Hematopoietic multipotent progenitor cell (in vitro differentiated cells): ENCODE measurements at regions not wholly inside any gene's neighbourhood (a gene's known extent, or its start where the extent isn't known, plus 50 kb on each side); places are given as distances from the start of the nearest gene placed in this dataset.
"Not testable (repeated sequence)": the region's sequence is repeated elsewhere in the genome, so short reads cannot be mapped to it uniquely, and the experiment has no call there.

Source experiments
- DNase-seq, 3 donors: peaks; one replicate each; pipeline ENCODE4 v3.0.0-alpha.2; 2011 to 2015; ENCODE audit warnings: low read depth in 2 of 3, low spot score in 2 of 3

GRCh38 chr2:234898534-234899053 is 53.2 kb upstream of the SH3BP4 start:
- DNase-seq, result no peak

- DNase-seq, result not testable (repeated sequence)
Observed at GRCh38 chr2:234888442-234888841, 63.4 kb upstream of the SH3BP4 start.

- no peak for DNase-seq
Observed at GRCh38 chr2:234887195-234887594, 64.6 kb upstream of the SH3BP4 start.

GRCh38 chr2:234885886-234886285 is 65.9 kb upstream of the SH3BP4 start:
- no peak for DNase-seq

GRCh38 chr2:234885118-234885517 is 66.7 kb upstream of the SH3BP4 start:
- no peak for DNase-seq

GRCh38 chr2:234884591-234884990 is 67.2 kb upstream of the SH3BP4 start:
- no peak for DNase-seq

- peak in 2 of 3 donors; percentile 64 to 72 for DNase-seq
Observed at GRCh38 chr2:234881413-234882241, 70.2 kb upstream of the SH3BP4 start.

GRCh38 chr2:234880551-234881211 is 71.1 kb upstream of the SH3BP4 start:
- no peak for DNase-seq

- no peak for DNase-seq
Observed at GRCh38 chr2:234879671-234880455, 72.0 kb upstream of the SH3BP4 start.

- DNase-seq, result not testable (repeated sequence)
Observed at GRCh38 chr2:234876621-234877020, 75.2 kb upstream of the SH3BP4 start.

GRCh38 chr2:234874347-234875046 is 77.3 kb upstream of the SH3BP4 start:
- no peak for DNase-seq

GRCh38 chr2:234873828-234874173 is 78.0 kb upstream of the SH3BP4 start:
- DNase-seq, result no peak

GRCh38 chr2:234873103-234873827 is 78.6 kb upstream of the SH3BP4 start:
- no peak for DNase-seq

GRCh38 chr2:234869969-234870368 is 81.8 kb upstream of the SH3BP4 start:
- DNase-seq, result no peak

GRCh38 chr2:234869164-234869563 is 82.7 kb upstream of the SH3BP4 start:
- DNase-seq, result no peak

GRCh38 chr2:234867882-234868285 is 83.9 kb upstream of the SH3BP4 start:
- no peak for DNase-seq

GRCh38 chr2:234865586-234865985 is 86.2 kb upstream of the SH3BP4 start:
- DNase-seq, result no peak

- no peak for DNase-seq
Observed at GRCh38 chr2:234865040-234865439, 86.8 kb upstream of the SH3BP4 start.

- no peak for DNase-seq
Observed at GRCh38 chr2:234864506-234864905, 87.3 kb upstream of the SH3BP4 start.
